ENCODE measurements at regions not wholly inside any gene's neighbourhood (a gene's known extent, or its start where the extent isn't known, plus 50 kb on each side); places are given as distances from the start of the nearest gene placed in this dataset.
A peak's percentile ranks its signal among the peaks of the same experiment; 100 is the strongest.

- H4K20me1 ChIP-seq, result no peaks in the 10 kb centered on the region
- peaks cover 12% of the 10 kb centered on the region for H3K4me1 ChIP-seq
- no peak overlapping the region for H3K9ac ChIP-seq
- 0 out of 2 replicates have a peak, but pooled peaks cover 5% of the 10 kb centered on the region for H3K9me3 ChIP-seq
- no peak overlapping the region for H3K4me2 ChIP-seq
- no peak overlapping the region for H3K27ac ChIP-seq
- H3K27me3 ChIP-seq, result no peaks in the 10 kb centered on the region
- no peak for TF ChIP-seq Cebpa-rat (IDR thresholded peaks at IDR 0.05)
- H3K4me3 ChIP-seq, result no peak overlapping the region
- no peaks in the 10 kb centered on the region for H3K36me3 ChIP-seq
Observed at GRCh38 chr21:39105836-39106235, 77.4 kb downstream of the PSMG1 start.

DNA sequence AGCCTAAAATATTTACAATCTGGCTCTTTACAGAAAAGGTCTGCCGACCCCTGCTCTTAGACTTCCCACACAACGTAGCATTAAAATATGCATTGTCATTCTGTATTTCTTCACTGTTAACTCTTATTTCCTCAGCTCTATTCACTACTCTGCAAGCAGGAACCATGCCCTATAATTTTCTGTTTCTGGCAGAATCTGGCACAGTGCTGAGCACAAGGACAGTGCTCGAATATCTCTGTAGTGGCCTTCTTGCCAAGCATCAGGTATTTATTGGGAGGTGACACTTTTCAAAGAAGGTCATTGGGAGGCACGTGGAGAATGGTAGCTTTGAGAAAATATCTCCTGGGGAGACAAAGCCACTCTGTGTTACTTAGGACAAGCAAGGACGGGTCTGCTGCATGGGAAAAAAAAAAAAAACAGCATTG, 77.9 kb downstream of the PSMG1 start:
- Histone ChIP-seq H3K4me2 (no peak overlapping the region), H4K20me1 (no peaks in the 10 kb centered on the region), H3K9ac (no peak overlapping the region), H3K4me1 (peaks cover 12% of the 10 kb centered on the region), H3K36me3 (no peaks in the 10 kb centered on the region), H3K27ac (no peak overlapping the region), H3K4me3 (no peak overlapping the region), H3K27me3 (no peaks in the 10 kb centered on the region), H3K9me3 (0 out of 2 replicates have a peak, but pooled peaks cover 5% of the 10 kb centered on the region)
- no peak for TF ChIP-seq Cebpa-rat (IDR thresholded peaks at IDR 0.05)

DNA sequence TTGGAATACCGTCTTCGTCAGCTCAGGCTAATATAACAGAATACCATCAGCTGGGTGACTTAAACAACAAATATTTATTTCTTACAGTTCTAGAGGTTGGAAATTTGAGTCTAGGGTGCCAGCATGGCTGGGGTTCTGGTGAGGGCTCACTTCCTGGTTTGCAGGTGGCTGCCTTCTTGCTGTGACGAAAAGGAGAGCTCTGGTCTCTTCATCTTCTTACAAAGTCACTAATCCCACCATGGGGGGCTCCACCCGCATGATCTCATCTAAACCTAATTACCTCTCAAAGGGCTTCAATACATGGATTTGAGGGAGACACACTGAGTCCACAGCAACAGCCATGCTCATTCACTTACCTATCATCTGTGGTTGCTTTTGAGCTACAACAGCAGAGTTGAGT, 78.3 kb downstream of the PSMG1 start:
- peaks cover 12% of the 10 kb centered on the region for H3K4me1 ChIP-seq

GRCh38 chr21:39103689-39104088, 79.6 kb downstream of the PSMG1 start:
- Histone ChIP-seq H3K4me3 (no peak overlapping the region), H3K4me2 (no peak overlapping the region), H3K4me1 (peaks cover 12% of the 10 kb centered on the region), H3K27me3 (no peaks in the 10 kb centered on the region), H3K36me3 (no peaks in the 10 kb centered on the region), H3K9me3 (peaks cover 11% of the 10 kb centered on the region; the same call in 1 of the 2 replicates), H3K9ac (no peak overlapping the region), H3K27ac (no peak overlapping the region), H4K20me1 (no peaks in the 10 kb centered on the region)
- no peak for TF ChIP-seq Cebpa-rat (IDR thresholded peaks at IDR 0.05)

More for the DNA sequence above, 78.3 kb downstream of the PSMG1 start:
- Histone ChIP-seq H3K9ac (no peak overlapping the region), H4K20me1 (no peaks in the 10 kb centered on the region), H3K9me3 (peaks cover 7% of the 10 kb centered on the region; the same call in 1 of the 2 replicates), H3K4me2 (no peak overlapping the region), H3K4me3 (no peak overlapping the region), H3K27me3 (no peaks in the 10 kb centered on the region), H3K27ac (no peak overlapping the region), H3K36me3 (no peaks in the 10 kb centered on the region)
- TF ChIP-seq Cebpa-rat (IDR thresholded peaks at IDR 0.05), result no peak

- TF ChIP-seq Cebpa-rat (IDR thresholded peaks at IDR 0.05), result no peak
- H4K20me1 ChIP-seq, result no peaks in the 10 kb centered on the region
- peaks cover 17% of the 10 kb centered on the region for H3K4me1 ChIP-seq
- H3K4me3 ChIP-seq, result no peak overlapping the region
- H3K4me2 ChIP-seq, result no peak overlapping the region
- peaks cover 6% of the 10 kb centered on the region; the same call in 1 of the 2 replicates for H3K9me3 ChIP-seq
- H3K27ac ChIP-seq, result no peak overlapping the region
- no peaks in the 10 kb centered on the region for H3K36me3 ChIP-seq
- H3K27me3 ChIP-seq, result no peaks in the 10 kb centered on the region
- no peak overlapping the region for H3K9ac ChIP-seq
Observed at GRCh38 chr21:39099859-39100258, 83.4 kb downstream of the PSMG1 start.

DNA sequence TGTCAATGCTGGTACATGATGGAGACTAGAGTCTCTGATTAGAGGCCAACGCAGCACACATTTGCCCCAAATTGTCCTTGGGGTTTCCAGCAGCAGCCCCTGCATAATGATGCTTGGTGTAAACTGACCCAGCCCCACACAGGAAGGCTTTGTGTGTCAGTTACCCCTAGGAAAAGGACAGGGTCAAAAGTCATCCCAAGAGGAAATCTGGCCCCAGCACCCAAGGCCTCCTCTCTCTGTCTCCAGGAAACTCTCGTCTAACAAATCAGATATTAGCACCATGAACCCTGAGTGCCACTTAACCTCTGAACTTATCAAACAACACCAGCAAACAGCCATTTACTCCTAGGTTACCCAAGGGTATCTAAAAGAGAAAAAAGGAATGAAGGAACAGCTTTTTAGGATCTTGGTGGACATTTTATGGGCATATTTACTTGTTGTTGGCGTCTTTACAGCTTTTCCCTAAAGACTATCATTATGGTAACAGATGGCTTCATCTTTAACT, 84.5 kb downstream of the PSMG1 start:
- Histone ChIP-seq H3K9ac (no peak overlapping the region), H3K27ac (no peak overlapping the region), H3K36me3 (no peaks in the 10 kb centered on the region), H3K27me3 (no peaks in the 10 kb centered on the region), H3K4me2 (no peak overlapping the region), H3K9me3 (peaks cover 6% of the 10 kb centered on the region; the same call in 1 of the 2 replicates), H3K4me3 (no peak overlapping the region), H4K20me1 (no peaks in the 10 kb centered on the region), H3K4me1 (peaks cover 27% of the 10 kb centered on the region)
- no peak for TF ChIP-seq Cebpa-rat (IDR thresholded peaks at IDR 0.05)

GRCh38 chr21:39097981-39098380, 85.3 kb downstream of the PSMG1 start:
- Histone ChIP-seq H3K36me3 (no peaks in the 10 kb centered on the region), H3K4me3 (no peak overlapping the region), H3K27ac (no peak overlapping the region), H3K27me3 (no peaks in the 10 kb centered on the region), H3K9ac (no peak overlapping the region), H3K9me3 (peaks cover 6% of the 10 kb centered on the region; the same call in 1 of the 2 replicates), H3K4me2 (peak overlapping the region; percentile 44; the same call in 1 of the 2 replicates), H4K20me1 (no peaks in the 10 kb centered on the region), H3K4me1 (peaks cover 35% of the 10 kb centered on the region)
- TF ChIP-seq Cebpa-rat (IDR thresholded peaks at IDR 0.05), result no peak

- no peak overlapping the region for H3K9ac ChIP-seq
Observed at GRCh38 chr21:39097335-39097861, 85.9 kb downstream of the PSMG1 start.

DNA sequence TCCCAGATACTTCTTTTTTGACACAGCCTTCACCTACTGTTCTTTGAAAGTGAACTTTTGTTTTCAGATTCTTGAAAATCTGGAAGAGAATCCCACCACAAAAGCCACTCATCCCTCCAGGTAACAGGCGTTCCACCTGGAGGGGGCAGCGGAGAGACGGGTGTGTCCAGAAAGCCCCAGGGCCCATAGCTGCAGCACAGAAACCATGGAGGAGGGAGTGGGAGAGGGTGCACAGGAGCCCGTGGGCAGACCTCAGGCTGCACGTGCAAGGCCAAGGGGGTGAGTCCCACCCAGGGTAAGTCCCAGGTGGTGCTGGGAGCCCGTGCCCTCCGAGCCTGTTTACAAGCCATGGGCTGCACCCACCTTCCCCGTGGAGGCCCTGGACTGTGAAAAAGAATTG, 86.5 kb downstream of the PSMG1 start:
- H3K27ac ChIP-seq, result no peak overlapping the region
- H3K27me3 ChIP-seq, result no peaks in the 10 kb centered on the region
- H3K4me3 ChIP-seq, result no peak overlapping the region
- H3K4me2 ChIP-seq, result peak overlapping the region; percentile 44; the same call in 1 of the 2 replicates
- peaks cover 47% of the 10 kb centered on the region for H3K4me1 ChIP-seq
- H3K36me3 ChIP-seq, result no peaks in the 10 kb centered on the region
- no peak for TF ChIP-seq Cebpa-rat (IDR thresholded peaks at IDR 0.05)
- H3K9me3 ChIP-seq, result peaks cover 6% of the 10 kb centered on the region; the same call in 1 of the 2 replicates
- no peak overlapping the region for H3K9ac ChIP-seq
- no peaks in the 10 kb centered on the region for H4K20me1 ChIP-seq

More at GRCh38 chr21:39097335-39097861, 85.9 kb downstream of the PSMG1 start:
- Histone ChIP-seq H4K20me1 (no peaks in the 10 kb centered on the region), H3K27ac (0 out of 2 replicates have a peak overlapping the region, but pooled peaks have one; percentile 33), H3K4me3 (no peak overlapping the region), H3K4me2 (peak overlapping the region; percentile 44), H3K4me1 (peaks cover 41% of the 10 kb centered on the region), H3K27me3 (no peaks in the 10 kb centered on the region), H3K9me3 (peaks cover 6% of the 10 kb centered on the region; the same call in 1 of the 2 replicates), H3K36me3 (no peaks in the 10 kb centered on the region)
- no peak for TF ChIP-seq Cebpa-rat (IDR thresholded peaks at IDR 0.05)

DNA sequence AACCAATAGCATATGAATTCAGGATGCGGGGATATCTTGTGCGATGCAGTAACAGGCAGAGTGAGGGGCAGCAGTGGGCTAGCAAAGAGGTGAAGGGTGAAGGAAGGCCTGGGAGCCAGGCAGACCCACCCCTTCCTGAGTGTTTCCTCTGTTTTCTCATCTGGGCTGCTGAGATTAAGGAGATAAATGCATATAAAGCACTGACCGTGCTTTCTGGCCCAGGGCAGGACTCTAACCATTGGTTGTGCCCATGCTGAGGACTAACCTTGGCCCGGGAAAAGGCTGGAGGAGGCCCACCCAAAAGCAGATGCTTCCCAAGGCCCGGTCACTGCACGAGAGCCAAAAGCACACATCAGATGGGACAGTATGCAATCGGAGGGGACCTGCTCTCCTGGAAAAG, 87.6 kb downstream of the PSMG1 start:
- H3K27ac ChIP-seq, result no peak overlapping the region
- peaks cover 58% of the 10 kb centered on the region for H3K4me1 ChIP-seq
- no peaks in the 10 kb centered on the region for H3K27me3 ChIP-seq
- H3K9ac ChIP-seq, result no peak overlapping the region
- no peak overlapping the region for H3K4me2 ChIP-seq
- no peak overlapping the region for H3K4me3 ChIP-seq
- no peaks in the 10 kb centered on the region for H4K20me1 ChIP-seq
- no peak for TF ChIP-seq Cebpa-rat (IDR thresholded peaks at IDR 0.05)
- H3K36me3 ChIP-seq, result no peaks in the 10 kb centered on the region
- H3K9me3 ChIP-seq, result peaks cover 6% of the 10 kb centered on the region; the same call in 1 of the 2 replicates

Measured in BLaER1 (cell line).